GM21529 (cell line): ENCODE measurements at regions not wholly inside any gene's neighbourhood (a gene's known extent, or its start where the extent isn't known, plus 50 kb on each side); places are given as distances from the start of the nearest gene placed in this dataset.
"Not testable (repeated sequence)": the region's sequence is repeated elsewhere in the genome, so short reads cannot be mapped to it uniquely, and the experiment has no call there.

Experiments
- ATAC-seq: cut with Tn5 transposase; IDR thresholded peaks from one replicate; pipeline ENCODE4 v1.9.1; 2021; ENCODE audit not compliant: unreplicated experiment

DNA sequence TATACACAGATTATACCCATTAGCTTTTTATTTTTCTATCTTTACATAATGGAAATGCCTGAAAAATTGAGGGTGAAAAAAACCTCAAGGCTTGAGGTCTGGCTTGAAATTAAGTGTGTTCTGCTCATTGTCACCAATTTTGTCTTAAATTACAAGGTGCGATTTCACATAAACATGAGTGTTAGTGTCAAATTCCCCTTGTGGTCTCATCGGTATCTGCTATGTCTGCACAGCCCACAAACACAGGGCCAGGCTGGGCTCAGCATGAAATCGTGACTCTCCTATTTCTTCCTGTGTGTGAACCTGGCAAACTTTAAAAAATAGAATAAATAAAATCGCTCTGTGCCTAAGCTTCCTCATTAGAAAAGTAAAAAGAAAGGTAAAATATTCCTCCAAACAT is 109.1 kb downstream of the CRLF2 start:
- no peak for ATAC-seq

DNA sequence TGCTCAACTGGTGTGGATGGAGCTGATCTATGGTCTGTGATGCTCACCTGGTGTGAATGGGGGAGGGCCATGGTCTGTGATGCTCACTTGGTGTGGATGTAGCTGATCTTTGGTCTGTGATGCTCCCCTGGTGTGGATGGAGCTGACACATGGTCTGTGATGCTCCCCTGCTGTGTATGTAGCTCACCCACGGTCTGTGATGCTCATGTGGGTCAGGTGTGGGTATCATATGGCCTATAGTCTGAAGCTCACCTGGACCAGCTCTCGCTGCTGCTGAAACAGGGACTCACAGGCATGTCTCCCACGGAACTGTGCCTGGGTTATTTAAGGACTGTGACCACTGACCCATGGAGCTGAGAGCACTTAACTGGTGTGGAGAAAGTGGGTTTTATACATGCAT is 109.7 kb downstream of the CRLF2 start:
- ATAC-seq: no peak

DNA sequence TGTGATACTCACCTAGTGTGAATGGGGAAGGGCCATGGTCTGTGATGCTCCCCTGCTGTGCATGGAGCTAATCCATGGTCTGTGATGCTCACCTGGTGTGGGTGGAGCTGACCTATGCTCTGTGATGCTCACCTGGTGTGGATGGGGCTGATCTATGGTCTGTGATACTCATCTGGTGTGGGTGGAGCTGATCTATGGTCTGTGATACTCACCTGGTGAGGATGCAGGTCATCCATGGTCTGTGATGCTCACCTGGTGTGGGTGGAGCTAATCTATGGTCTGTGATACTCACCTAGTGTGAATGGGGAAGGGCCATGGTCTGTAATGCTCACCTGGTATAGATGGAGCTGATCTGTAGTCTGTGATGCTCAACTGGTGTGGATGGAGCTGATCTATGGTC is 110.2 kb downstream of the CRLF2 start:
- ATAC-seq: not testable (repeated sequence)

DNA sequence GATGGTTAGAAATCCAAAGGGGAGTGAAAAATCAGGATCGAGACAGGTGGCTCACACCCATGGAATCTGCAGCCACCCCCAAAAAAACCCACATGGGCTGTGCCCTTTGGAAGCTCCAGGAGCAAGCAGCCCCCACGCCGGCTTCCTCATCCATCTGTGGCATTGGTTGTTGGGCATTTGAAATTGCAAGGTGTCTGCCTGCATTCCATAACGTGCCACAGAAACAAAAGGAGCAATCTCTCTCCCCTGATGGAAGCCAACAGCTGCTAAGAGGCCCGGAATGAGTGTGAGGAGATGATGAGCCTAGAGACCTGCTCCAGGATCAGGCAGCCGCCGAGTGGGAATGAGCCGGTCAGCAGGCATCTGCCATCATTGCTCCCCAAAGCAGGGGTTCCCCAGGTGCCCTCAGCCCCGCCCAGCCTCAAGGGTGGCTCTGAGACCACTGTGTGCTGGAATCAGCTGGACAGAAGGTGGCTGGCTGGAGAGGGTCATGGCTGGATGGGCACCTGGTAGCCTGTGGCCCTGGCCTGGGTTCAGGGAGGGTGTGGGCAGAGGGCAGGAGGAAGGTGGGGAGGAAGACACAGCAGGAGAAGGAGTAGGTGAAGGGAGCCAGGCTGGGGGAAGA is 113.2 kb downstream of the CRLF2 start:
- no peak for ATAC-seq

DNA sequence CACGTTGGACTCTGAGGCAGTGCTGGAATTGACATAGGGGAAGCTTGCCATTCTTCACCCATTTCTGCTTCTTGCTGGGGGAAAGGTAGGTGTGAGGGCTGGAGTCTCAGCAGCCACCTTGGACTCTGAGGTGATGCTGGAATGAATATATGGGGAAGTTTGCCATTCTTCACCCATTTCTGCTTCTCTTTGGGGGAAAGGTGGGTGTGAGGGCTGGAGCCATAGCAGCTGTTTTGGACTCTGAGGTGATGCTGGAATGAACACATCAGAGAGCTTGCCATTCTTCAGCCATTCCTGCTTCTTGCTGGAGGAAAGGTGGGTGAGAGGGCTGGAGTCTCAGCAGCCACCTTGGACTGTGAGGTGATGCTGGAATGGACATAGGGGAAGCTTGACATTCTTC is 115.1 kb downstream of the CRLF2 start:
- no peak for ATAC-seq

DNA sequence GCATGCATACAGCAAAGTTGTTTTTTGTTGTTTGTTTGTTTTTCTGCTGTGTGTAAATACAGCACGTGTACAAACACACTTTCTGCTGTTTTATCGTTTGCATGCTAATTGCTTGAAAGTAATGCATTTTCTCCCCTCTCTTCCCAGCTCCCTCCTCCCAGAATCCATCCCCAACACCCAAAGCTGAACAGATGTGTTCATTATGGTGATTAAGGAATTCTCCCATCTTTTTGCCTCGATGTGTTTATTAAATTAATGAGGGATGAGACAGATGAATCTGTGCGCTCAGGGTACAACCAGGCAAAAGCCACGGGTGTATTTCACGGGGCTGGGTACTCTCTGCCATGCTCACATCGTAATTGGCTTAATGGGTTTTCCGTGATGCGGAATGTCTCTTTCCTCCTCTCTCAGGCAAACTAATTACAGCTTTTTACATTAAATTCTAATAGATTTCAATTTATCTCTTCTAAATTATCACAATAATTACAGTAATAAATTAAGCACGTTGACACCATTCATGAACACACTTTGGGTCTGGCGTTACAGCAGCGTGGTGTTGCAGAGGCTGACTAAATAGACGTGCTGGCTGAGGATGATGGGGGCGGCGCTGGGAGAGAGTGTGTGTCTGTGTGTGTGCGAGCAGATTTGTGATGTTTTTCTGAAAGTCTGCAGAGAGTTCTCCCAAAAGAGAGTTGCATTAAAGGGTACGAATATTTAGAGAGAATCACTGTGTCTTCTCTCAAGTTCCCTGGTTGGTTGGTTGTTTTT is 117.7 kb downstream of the CRLF2 start:
- no peak for ATAC-seq

DNA sequence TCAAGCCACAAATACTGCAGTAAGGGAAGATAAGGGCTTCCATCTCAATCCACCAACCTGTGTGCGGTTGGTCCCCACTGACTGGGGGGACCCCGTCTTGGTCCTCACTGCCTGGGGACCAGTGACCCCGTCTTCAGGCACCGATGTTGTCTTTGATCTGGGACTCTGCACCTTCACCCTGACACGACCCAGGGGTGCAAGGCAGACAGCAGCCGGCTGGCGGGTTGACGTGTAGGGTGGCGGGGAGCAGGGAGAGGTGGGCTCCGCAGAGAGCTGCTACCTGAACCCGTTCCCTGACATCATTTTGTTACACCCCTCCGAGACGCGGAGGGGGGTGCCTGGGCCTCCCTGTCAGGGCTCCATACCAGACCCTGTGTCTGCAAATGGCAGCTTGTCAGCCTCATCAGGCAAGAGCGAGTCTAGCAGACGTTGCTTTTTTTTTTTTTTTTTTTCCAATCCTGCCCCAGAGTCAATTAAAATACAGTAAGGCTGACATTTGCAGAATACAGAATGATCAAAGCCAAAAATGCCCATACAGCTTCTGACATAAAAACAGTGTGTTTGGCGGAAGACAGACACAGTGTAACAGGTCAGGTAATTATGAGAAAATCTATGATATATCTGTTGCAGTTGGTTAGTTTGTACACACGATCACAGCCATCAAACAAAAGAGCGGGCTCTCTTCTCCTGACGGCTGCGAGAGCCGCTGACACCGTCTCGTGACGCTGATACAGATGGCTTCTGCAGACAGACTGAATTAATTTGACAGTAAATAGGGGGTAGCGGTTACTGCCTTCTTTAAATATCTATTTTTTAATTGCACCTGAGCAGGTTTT is 118.6 kb downstream of the CRLF2 start:
- ATAC-seq: no peak

DNA sequence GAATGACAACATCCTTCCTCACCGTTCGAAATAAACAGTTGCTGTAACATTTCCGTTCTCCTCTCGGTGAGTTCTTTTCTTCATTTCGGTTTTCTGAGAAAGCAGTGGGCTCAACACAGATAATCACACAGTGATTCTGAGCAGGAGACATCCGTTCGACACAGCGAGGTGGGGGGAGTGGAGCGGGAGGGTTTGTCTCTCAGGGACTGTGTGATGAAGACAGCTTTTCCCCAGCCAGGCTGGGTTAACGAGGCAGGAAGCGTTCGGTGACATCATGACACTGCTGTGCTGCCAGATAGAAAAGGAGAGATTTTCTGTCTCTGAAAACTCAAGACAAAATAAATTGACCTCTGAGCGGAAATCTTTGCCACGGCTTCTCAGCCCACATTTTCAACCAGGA is 119.3 kb downstream of the CRLF2 start:
- no peak for ATAC-seq

DNA sequence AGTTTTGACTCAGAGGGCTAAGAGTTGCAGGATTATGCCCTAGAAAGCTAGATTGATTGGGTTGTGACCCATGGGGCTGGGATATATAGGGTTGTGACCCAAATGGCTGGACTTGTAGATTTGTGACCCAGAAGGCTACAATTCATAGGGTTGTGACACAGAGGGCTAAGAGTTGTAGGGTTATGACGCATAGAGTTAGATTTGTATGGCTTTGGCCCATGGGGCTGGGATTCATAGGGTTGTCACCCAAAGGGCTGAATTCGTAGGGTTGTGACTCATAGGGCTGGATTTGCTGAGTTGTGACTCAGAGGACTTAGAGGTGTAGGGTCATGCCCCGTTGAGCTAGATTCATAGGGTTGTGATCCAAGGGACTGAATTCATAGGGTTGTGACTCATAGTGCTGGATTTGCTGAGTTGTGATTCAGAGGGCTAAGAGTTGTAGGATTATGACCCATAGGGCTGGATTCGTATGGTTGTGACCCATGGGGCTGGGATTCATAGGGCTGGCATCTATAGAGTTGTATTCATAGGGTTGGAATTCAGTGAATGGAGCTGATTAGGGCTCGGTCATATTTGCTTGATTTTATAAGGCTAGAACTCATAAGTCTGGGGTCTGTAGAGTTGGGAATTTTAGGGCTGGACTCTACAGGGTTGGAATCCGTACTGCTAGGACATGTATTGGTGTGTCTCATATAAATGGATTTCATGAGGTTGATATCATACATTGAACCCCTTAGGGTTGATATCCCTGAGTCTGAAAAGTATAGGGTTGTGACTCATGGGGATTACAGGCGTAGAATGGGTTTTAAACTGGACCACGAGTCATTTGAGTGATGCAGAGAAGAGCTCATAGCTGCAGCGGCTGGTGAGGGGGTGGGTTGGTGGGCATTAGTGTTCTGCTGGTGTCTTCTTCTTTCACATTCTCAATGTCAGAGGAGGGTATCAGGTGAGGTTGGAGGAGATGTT is 125.7 kb downstream of the CRLF2 start:
- no peak for ATAC-seq

DNA sequence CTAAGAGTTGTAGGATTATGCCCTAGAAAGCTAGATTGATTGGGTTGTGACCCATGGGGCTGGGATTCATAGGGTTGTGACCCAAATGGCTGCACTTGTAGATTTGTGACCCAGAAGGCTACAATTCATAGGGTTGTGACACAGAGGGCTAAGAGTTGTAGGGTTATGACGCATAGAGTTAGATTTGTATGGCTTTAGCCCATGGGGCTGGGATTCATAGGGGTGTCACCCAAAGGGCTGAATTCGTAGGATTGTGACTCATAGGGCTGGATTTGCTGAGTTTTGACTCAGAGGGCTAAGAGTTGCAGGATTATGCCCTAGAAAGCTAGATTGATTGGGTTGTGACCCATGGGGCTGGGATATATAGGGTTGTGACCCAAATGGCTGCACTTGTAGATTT is 126.6 kb downstream of the CRLF2 start:
- not testable (repeated sequence) for ATAC-seq

DNA sequence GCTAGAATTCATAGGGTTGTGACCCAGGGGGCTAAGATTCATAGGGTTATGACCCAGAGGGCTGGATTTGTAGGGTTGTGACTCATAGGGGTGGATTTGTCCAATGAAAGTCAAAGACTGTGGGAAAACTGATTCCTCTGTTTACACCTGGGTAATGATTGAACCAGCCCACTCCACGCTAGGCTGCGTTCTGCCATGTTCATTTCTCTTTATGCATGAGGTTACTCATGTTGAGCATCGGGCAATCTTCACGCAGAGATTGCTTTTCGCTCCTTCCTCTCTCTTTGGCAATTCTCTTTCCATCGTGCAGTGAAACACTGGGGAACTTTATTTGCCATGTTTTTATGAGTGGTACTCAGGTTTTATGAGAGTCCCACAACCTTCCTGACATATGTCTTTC is 127.8 kb downstream of the CRLF2 start:
- ATAC-seq: no peak

DNA sequence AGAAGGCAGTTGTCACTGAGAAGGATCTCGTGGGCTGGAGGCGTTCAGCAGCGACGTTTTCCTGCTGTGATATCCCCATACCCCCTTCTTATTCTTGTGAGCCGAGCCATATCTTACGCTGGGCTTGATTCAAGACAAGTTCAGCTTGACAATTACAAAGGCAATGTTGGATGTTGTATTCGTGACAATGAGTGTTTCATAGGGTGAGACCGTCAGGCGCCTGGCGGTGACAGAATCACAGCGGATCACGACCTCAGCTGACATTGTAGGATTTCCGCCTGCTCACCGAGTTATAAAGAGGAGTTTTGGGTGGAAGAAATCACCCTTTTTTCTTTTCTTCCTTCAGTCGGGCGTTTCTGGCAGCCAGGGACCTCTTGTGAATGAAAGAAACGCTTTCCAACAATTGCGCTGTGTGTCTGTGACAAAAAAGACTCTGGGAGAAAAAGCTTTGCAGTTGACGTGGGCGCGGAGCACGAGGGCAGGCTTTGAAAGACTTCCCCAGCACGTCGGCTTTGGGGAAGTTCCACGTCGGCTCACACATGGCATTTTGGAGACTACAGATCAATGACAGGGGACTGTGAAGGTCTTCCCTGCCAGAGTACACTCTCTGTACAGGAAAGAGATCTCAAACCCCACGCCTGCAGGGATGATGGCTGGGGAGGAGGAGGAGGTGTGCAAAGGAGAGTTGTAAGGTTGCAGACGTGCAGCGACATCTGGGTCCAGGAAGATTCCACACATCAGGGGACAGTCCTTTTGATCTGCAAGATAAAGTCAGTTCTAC is 135.4 kb downstream of the CRLF2 start:
- ATAC-seq: no peak

DNA sequence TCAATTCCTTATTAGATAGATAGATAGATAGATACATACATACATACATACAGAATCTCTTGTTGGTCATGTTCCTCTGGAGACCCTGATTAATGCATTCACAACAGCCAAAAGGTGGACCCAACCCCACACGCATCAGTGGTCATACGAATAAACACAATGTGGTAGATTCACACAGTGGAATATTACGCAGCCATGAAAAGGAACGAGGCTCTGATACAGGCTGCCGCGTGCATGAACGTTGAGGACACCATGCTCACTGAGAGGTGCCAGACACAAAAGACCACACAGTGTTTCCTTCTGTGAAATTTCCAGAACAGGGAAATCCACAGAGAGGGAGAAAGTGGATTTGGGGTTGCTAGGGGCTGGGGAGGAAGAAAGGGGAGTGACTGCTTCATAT is 136.7 kb downstream of the CRLF2 start:
- ATAC-seq: no peak

DNA sequence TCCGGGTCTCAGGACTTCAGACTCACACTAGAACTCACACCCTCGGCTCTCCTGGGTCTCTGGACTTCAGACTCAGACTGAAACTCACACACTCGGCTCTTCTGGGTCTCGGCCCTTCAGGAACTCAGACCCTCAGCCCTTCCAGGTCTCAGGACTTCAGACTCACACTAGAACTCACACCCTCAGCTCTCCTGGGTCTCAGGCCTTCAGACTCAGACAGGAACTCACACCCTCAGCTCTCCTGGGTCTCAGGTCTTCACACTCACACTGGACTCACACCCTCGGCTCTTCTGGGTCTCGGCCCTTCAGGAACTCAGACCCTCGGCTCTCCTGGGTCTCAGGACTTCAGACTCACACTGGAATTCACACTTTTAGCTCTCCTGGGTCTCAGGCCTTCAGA is 137.3 kb downstream of the CRLF2 start:
- ATAC-seq: no peak

DNA sequence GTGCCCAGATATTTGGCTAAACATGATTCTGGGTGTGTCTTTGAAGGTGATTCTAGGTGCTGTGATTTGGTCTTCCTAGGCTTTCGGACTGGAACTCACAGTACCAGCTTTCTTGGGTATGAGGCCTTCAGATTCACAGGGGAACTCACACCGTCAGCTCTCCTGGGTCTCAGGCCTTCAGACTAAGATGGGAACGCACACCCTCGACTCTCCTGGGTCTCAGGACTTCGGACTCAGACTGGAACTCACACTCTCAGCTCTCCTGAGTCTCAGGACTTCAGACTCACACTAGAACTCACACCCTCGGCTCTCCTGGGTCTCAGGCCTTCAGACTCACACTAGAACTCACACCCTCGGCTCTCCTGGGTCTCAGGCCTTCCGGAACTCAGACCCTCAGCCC is 137.7 kb downstream of the CRLF2 start:
- ATAC-seq: no peak

DNA sequence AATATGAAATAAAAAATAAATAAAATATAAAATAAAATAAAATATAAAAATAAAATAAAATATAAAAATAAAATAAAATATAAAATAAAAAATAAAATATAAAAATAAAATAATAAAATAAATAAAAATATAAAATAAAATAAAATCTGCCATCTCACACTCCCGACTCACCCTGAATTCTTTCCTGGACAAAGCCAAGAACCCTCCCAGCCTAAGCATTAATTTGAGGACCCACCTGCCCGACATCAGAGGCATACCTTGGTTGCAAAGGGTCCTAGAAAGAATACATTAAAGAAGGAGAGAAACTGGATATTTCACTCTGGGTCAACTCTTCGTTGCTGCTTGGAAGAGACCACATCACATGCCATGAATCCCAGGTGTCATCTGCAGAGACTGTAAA is 138.3 kb downstream of the CRLF2 start:
- ATAC-seq: no peak

DNA sequence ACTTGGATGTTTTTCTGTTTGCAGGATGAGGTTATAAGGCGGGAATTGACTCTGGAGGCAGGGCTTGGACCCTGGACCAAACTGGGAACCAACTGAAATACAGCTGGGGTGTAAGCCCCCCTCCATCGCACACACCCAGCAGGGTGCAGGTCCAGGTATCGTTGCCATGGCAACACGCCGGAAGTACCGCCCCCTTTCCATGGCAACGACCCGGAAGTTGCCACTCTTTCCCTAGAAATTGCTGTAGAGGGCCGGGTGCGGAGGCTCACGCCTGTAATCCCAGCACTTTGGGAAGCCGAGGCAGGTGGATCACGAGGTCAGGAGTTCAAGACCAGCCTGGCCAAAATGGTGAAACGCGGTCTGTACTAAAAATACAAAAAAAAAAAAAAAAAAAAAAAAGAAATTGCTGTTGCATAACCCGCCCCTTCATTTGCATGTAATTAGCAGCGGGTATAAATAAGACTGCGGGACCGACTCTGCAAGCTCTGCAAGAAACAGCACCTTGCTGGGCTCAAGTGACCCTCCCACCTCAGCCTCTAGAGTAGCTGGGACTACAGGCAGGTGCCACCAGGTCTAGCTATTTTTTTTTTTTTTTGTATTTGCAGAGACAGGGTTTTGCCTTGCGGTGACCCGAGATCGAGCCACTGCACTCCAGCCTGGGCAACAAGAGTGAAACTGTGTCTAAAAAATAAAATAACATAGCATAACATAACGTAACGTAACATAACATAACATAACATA is 139.6 kb downstream of the CRLF2 start:
- no peak for ATAC-seq

DNA sequence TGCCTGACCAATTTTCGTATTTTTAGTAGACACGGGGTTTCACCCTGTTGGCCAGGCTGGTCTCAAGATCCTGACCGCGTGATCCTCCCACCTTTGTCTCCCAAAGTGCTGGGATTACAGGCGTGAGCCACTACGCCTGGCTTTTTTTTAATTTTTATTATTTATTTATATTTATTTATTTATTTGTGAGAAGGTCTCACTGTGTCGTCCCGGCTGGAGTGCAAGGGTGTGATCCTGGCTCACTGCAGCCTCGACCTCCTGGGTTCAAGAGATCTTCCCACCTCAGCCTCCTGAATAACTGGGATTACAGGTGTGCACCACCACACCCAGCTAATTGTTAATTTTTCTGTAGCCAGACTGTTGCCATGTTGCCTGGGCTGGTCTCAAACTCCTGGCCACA is 141.1 kb downstream of the CRLF2 start:
- ATAC-seq: no peak

DNA sequence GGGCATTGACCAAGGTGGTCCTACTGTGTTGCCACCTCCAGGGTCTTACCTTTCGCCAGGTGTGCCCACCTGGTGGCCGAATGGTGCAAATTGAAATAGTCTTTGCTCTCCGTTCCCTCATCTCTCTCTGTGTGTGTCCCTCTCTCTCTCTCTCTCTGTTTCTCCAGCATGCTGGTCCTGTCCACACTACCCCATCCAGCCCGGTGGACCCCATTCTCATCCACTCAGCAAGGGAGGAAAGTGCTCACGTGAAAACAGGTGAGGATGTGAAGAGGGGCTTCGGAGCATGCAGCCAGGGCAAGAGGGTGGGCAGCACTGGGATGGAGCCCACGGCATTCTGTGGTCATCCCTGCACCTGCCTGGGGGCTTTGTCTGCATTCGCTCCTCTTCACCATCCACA is 150.1 kb downstream of the CRLF2 start:
- no peak for ATAC-seq
